GM19324 (cell line): ENCODE measurements at regions not wholly inside any gene's neighbourhood (a gene's known extent, or its start where the extent isn't known, plus 50 kb on each side); places are given as distances from the start of the nearest gene placed in this dataset.
"Not testable (repeated sequence)": the region's sequence is repeated elsewhere in the genome, so short reads cannot be mapped to it uniquely, and the experiment has no call there.

ENCODE experiments used
- ATAC-seq: cut with Tn5 transposase; IDR thresholded peaks from one replicate; pipeline ENCODE4 v1.9.1; 2021; ENCODE audit warnings: mild to moderate bottlenecking, moderate library complexity; ENCODE audit not compliant: unreplicated experiment, low FRiP score

DNA sequence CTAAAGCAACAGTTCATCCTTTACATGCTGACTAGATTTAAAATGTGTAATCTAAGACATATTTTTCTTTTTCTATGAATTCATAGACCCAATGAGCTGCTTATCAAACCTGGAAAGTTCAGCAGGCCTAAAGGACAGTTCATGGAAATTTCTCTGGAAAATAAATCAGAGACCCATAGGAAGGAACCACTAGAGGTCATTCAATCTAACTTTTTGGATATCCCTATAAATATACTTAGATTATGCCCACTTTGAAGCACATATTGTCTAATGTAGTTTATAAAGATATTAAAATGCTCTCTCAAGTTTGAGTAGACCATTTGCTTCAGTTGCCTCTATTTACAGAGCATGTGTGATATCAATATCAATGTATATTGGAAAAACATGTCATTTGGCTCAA is 473.0 kb downstream of the FAT4 start:
- ATAC-seq, result no peak

DNA sequence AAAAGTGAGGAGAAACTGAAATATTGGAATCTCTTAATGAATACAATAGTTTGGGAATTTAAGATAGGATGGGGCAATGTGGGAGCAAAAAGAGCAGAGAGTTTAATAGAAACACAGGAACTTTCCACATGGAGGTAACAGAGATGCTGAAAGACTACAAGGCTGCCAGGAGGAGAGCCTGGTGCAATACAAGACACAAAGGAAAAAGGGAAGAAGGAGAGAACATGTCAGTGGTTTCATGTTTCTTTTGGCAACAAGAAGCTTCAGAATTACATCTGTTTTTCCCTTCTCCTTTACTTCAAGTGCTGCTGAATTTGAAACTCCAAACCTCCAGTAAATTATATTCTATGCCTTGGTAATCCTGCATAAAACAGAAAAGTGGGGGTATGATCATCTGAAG is 474.3 kb downstream of the FAT4 start:
- ATAC-seq, result no peak

DNA sequence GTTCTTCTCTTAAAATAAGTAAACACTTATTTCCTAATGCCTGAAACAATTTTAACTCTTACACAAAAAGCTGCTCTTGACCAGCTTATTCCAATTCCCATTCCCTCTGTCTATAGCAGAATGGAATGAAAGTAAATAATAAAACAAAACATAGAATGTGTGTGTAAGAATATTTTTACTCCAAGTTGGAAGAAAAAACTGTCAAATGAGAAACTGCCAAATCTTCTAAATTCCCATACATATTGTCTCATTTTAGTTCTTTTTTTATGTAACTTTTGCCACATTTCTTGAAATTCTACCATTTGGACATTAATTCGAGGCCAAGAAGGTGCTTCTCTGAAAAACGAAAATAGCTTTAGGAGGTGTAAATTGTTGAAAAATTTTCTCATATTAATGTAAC is 477.1 kb downstream of the FAT4 start:
- no peak for ATAC-seq

DNA sequence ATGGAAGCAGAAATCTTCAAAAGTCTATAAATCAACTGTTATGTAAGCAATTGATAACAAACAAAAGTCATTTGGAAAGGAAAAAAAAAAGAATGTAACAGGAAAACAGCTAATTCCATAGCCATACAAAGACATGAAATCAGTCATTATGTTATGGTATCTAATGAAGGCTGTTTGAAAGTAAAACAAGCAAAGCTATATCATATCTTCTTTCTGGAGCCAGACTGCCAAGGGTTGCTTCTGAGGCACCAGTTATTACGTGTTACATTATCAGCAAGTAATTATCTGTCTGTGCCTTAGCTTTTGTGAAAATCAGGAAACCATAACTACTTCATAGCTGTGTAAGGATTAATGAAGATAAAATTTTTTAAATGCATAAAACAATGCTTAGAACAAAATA is 480.2 kb downstream of the FAT4 start:
- ATAC-seq, result no peak

GRCh38 chr4:125796138-125796537 is 481.4 kb downstream of the FAT4 start:
- ATAC-seq, result no peak

DNA sequence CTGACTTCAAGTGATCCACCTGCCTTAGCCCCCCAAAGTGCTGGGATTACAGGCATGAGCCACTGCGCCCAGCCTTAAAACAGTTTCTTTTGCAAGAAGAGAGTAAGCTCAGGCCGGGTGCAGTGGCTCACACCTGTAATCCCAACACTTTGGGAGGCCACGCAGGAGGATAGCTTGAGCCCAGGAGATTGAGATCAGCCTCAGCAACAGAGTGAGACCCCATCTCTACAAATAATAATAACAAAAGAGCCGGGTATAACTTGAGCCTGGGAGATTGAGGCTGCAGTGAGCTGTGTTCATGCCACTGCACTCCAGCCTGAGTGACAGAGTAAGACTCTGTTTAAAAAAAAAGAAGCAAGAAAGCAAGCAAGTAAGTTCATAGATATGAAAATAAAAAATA is 482.9 kb downstream of the FAT4 start:
- ATAC-seq, result not testable (repeated sequence)

DNA sequence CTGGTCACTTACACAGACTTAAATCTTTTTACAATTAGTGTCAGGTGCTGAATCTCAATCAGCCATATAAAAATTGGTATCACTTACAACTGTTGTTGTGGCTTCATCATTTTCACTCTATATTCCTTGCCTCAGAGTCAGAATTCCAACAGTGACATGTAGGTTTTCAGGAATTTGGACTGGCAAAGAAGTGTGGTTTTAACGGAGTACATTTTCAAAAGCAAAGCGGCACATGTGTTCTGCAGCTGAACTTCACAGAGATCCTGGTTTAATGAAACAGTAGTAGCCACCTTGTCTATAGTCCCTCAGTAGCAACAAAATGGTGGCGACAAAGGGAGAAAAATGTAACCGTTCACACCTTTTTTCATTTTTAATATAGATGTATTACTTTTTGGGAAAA is 486.6 kb downstream of the FAT4 start:
- no peak for ATAC-seq

- no peak for ATAC-seq
Observed at GRCh38 chr4:125801924-125802323, 487.2 kb downstream of the FAT4 start.

GRCh38 chr4:125808022-125808421 is 493.3 kb downstream of the FAT4 start:
- no peak for ATAC-seq

- ATAC-seq, result no peak
Observed at GRCh38 chr4:125808570-125808969, 493.8 kb downstream of the FAT4 start.

- ATAC-seq, result no peak
Observed at GRCh38 chr4:125811892-125812291, 497.1 kb downstream of the FAT4 start.

GRCh38 chr4:125826801-125827695 is 512.3 kb downstream of the FAT4 start:
- no peak for ATAC-seq

- no peak for ATAC-seq
Observed at GRCh38 chr4:125827696-125828052, 512.9 kb downstream of the FAT4 start.

DNA sequence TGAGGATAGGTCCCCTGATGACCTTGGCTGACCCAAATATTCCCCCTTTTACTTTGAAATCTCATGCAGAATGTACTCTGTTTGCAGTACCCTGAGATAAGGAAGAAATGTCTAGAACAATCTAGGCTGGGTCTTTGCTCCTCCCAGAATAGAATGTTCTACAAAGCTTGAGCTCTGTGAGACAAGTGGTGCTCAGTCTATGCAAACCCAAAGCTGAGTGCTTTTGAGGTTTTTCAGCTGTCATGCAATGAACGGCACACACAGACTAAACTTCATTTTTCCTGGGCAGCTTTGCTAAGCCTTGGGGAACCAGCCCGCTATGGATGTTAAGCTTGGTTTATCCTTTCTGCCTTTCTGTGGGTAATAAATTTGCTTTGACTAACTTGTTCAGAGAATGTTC is 513.6 kb downstream of the FAT4 start:
- no peak for ATAC-seq

DNA sequence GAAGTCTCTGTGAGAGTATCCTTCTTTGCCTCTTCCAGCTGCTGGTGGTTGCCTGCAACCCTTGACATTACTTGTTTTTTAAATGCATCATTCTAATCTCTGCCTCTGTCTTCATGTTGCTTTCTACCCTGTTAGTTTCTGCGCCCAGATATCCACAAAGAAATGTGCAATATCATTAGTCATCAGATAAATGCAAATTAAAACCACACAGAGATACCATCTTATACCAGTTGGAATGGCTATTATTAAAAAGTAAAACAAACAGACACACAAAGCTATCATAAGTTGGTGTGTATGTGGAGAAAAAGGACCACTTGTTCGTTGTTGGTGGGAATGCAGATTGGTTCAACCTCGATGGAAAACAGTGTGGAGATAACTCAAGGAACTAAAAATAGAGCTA is 517.4 kb downstream of the FAT4 start:
- ATAC-seq, result no peak

DNA sequence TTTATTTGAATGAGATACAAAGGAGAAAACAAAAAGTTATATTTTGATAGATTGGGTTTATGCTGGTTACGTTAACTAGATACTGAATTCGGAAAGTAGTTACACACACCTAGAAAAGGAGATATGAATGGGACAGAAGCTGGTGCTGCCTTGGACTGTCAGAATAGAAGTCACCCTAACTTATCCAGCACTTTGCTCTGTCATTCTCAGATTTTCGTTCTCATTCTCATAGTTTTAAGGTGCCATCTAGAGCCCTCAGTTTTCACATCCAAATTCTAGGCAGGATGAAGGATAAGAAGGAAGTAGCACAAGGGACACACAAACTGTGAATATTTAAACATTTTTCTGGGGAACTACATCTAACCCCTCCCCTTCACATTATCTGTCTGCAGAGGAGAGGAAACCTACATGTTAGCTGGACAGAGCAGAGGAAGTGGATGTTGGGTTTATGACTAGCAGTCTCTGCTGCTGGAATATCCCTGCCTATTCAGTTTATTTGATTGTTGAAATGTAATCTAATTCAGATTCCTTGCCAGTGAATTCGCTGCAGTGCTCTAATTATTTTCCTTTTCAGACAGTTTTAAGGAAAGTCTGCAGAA is 521.9 kb downstream of the FAT4 start:
- peak; percentile 44 for ATAC-seq

DNA sequence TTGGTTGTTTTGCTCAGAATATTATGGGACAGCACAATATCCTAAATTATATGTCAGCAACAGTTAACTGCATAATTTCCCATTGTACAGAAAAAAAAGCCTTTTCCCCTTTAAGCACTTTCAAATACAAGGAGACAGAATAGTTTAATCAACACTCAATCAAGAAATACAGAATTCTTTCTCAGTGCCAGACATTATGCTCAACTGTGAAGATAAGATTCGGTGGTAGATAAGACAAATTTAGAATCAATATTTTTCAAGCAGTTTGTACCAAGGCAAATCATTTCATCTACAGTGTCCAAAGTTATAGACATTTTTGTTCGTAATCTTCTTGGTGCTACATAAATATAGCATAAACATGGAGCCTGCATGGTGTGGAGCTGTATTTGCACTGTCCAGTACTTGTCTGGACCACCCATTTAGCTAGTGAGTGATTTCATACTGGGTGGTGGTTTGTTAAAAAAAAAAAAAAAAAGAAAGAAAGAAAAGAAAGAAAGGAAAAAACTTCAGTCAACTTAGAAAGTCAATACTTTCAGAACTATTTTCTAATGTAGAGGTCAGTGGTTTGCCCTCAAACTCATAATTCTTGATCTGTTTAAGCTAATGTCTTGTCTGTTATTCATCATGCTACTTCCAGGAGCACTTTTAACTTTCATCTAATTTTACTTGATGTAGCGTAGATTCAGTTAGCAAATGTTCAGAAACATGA is 522.9 kb downstream of the FAT4 start:
- ATAC-seq, result no peak

GRCh38 chr4:125838202-125838601 is 523.4 kb downstream of the FAT4 start:
- no peak for ATAC-seq

GRCh38 chr4:125838924-125839323 is 524.2 kb downstream of the FAT4 start:
- no peak for ATAC-seq

GRCh38 chr4:125843947-125844346 is 529.2 kb downstream of the FAT4 start:
- no peak for ATAC-seq

GRCh38 chr4:125847518-125847917 is 532.8 kb downstream of the FAT4 start:
- ATAC-seq, result no peak

GRCh38 chr4:125849869-125850268 is 535.1 kb downstream of the FAT4 start:
- no peak for ATAC-seq
